ENCODE measurements at regions not wholly inside any gene's neighbourhood (a gene's known extent, or its start where the extent isn't known, plus 50 kb on each side); places are given as distances from the start of the nearest gene placed in this dataset.

DNA sequence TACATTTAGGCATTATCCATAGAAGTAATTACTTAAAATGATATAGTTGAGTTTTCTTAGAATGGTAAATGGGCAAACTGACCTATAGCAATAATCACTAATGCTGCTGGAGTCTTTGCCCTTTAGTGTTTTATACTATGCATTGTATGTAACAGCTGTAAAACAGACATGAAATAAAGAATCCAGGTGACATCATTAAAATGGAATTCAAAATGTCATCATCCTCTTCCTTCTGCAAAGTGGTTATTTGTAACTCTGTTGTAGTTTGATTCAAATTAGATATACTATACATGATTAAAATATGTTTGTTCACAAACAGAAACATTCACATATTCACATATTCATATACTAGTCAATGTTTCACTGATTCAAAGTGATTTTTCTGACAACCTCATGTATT is 598.8 kb downstream of the SLC16A7 start:
- TF ChIP-seq, protein P1, sequence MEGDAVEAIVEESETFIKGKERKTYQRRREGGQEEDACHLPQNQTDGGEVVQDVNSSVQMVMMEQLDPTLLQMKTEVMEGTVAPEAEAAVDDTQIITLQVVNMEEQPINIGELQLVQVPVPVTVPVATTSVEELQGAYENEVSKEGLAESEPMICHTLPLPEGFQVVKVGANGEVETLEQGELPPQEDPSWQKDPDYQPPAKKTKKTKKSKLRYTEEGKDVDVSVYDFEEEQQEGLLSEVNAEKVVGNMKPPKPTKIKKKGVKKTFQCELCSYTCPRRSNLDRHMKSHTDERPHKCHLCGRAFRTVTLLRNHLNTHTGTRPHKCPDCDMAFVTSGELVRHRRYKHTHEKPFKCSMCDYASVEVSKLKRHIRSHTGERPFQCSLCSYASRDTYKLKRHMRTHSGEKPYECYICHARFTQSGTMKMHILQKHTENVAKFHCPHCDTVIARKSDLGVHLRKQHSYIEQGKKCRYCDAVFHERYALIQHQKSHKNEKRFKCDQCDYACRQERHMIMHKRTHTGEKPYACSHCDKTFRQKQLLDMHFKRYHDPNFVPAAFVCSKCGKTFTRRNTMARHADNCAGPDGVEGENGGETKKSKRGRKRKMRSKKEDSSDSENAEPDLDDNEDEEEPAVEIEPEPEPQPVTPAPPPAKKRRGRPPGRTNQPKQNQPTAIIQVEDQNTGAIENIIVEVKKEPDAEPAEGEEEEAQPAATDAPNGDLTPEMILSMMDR (IDR thresholded peaks at IDR 0.05; ENCODE audit: poor library complexity) = no peak
- TF ChIP-seq EZH2 (IDR thresholded peaks at IDR 0.05; ENCODE audit: borderline replicate concordance) (no peak), EZH2phosphoT487 (IDR thresholded peaks at IDR 0.05; ENCODE audit: low read depth, severe bottlenecking, unreplicated experiment) (no peak)

All from hepatocyte (in vitro differentiated cells).